ENCODE measurements at regions not wholly inside any gene's neighbourhood (a gene's known extent, or its start where the extent isn't known, plus 50 kb on each side); places are given as distances from the start of the nearest gene placed in this dataset.

DNA sequence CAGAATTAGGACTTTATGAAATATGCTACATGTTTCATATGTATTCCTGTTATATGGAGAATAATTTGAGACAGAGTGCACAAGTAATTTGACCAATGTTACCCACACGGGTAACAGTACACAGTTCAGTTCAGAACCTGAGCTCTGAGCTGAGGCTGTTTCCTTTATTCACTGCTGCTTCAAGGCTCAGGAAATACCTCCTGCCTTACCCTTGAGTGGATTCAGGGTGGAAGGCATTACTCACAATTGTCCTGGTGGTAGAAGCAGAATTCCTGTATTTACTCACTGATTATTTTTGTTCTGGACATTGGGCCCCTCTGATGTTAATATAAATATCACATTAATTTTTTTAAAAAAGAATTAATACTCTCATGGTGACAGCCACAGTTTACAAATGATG, 73.5 kb upstream of the CAMK2D start:
- no peak for DNase-seq
- no peaks in the 10 kb centered on the region for H3K36me3 ChIP-seq
- TF ChIP-seq, protein P1, sequence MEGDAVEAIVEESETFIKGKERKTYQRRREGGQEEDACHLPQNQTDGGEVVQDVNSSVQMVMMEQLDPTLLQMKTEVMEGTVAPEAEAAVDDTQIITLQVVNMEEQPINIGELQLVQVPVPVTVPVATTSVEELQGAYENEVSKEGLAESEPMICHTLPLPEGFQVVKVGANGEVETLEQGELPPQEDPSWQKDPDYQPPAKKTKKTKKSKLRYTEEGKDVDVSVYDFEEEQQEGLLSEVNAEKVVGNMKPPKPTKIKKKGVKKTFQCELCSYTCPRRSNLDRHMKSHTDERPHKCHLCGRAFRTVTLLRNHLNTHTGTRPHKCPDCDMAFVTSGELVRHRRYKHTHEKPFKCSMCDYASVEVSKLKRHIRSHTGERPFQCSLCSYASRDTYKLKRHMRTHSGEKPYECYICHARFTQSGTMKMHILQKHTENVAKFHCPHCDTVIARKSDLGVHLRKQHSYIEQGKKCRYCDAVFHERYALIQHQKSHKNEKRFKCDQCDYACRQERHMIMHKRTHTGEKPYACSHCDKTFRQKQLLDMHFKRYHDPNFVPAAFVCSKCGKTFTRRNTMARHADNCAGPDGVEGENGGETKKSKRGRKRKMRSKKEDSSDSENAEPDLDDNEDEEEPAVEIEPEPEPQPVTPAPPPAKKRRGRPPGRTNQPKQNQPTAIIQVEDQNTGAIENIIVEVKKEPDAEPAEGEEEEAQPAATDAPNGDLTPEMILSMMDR (IDR thresholded peaks at IDR 0.05), result no peak
- no peak overlapping the region for H3K4me3 ChIP-seq
- intact Hi-C loops (cut with DNase I), result no loop called here
- no peaks in the 10 kb centered on the region for H3K9me3 ChIP-seq
- H3K27ac ChIP-seq, result no peak overlapping the region
- WGBS, 2 donors, result 65 to 69% methylated on average over 1 of the region's 1 CpG
- no peak for ATAC-seq
- H3K4me1 ChIP-seq, result peaks cover 0 to 24% (median 0%) of the 10 kb centered on the region in 9 donors
- no peaks in the 10 kb centered on the region for H3K27me3 ChIP-seq

DNA sequence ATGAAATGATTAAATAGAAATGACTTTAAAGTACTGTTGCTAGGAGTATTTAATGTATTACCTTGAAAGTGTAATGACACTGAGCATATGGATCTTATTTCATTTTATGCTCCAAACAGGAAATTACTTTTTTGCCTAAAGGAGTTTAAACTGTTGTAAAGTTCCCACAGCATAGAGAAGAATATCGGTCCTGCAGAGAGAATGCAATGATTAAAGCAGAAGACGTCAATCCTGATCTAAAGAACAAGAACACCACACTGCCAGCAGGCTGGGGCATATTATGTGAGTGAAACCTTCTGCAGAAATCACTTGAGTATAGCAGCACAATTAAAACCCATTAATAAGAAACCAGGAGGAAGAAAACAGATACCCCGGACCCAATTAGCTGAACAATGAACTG, 72.8 kb upstream of the CAMK2D start:
- H3K36me3 ChIP-seq, result no peaks in the 10 kb centered on the region
- no peak for DNase-seq
- H3K4me3 ChIP-seq, result no peak overlapping the region
- H3K4me1 ChIP-seq, result peaks cover 0 to 24% (median 0%) of the 10 kb centered on the region in 9 donors
- no peak for ATAC-seq
- intact Hi-C loops (cut with DNase I), result no loop called here
- no peaks in the 10 kb centered on the region for H3K9me3 ChIP-seq
- H3K27me3 ChIP-seq, result no peaks in the 10 kb centered on the region
- TF ChIP-seq, protein P1 (IDR thresholded peaks at IDR 0.05), result no peak
- no peak overlapping the region for H3K27ac ChIP-seq
- WGBS, 2 donors, result 84% methylated on average over 3 of the region's 3 CpGs

DNA sequence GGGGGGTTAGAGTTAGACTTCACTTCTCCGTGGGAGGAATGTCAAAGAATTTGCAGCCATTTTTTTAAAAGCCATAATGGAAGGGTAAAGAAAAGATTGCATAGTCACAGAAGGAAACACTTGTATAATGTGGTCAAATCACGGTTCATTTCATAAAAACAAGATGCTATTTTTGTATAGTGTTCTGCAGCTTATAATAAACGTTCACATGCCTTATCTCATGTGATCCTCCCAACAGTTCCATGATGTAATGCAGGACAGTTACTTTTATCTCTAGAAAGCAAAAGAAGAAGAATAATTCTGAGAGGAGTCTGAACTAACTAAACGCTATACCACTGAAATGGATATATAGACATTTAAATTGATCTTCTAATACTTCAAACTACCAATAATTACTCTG, 71.3 kb upstream of the CAMK2D start:
- DNase-seq (no peak), ATAC-seq (no peak)
- WGBS, 2 donors, result 42 to 45% methylated on average over 4 of the region's 4 CpGs
- TF ChIP-seq, protein P1 (IDR thresholded peaks at IDR 0.05), result no peak
- intact Hi-C loops (cut with DNase I), result no loop called here
- no peak overlapping the region for H3K4me3 ChIP-seq
- H3K9me3 ChIP-seq, result no peaks in the 10 kb centered on the region
- H3K27ac ChIP-seq, result no peak overlapping the region
- no peaks in the 10 kb centered on the region for H3K27me3 ChIP-seq
- H3K4me1 ChIP-seq, result peaks cover 0 to 12% (median 0%) of the 10 kb centered on the region in 9 donors
- H3K36me3 ChIP-seq, result no peaks in the 10 kb centered on the region

DNA sequence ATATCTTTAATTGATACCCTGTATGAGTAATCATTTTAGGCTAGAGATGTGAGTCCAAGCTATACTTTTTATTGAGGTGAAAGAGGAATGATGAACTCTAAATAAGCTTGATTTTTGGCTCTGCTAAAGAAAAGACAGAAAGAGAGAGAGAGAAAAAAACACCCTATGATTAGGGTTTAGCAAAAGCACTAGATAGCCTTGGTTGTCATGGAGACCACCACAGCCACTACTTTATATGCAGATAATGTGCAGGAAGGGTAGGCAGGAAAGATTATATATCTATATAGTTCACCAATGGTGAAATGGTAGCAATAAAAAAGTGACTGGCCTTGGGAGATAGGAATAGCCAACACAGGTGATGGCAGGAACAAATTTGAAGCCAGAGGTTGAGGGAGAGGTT, 69.9 kb upstream of the CAMK2D start:
- TF ChIP-seq, protein P1 (IDR thresholded peaks at IDR 0.05), result no peak
- no peak overlapping the region for H3K4me3 ChIP-seq
- no peak for DNase-seq
- H3K27me3 ChIP-seq, result no peaks in the 10 kb centered on the region
- H3K9me3 ChIP-seq, result no peaks in the 10 kb centered on the region
- no peaks in the 10 kb centered on the region for H3K36me3 ChIP-seq
- ATAC-seq, result no peak
- intact Hi-C loops (cut with DNase I), result no loop called here
- peaks cover 0 to 9% (median 2%) of the 10 kb centered on the region in 9 donors for H3K4me1 ChIP-seq
- no peak overlapping the region for H3K27ac ChIP-seq

DNA sequence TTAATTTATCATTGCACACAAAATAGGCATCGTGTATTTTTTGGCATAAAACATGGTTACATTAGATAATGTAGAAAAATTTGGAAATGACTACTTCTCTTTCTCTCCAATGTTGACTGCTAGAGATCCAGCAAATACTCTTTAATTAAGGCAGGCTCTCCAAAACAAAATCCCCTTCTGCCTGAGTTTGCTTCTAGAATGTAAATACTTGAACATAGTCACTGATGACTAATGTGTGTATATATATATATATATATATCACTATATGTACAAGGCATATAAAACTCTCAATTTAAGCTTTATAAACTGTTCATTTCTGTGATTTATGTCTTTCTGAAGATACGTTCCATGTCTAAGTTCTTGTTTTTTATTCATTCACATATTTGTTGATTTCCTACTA, 67.2 kb upstream of the CAMK2D start:
- ATAC-seq, result no peak
- TF ChIP-seq, protein P1 (IDR thresholded peaks at IDR 0.05), result no peak

More for the DNA sequence above, 67.2 kb upstream of the CAMK2D start:
- Histone ChIP-seq H3K36me3 (no peaks in the 10 kb centered on the region), H3K27me3 (no peaks in the 10 kb centered on the region), H3K4me1 (peaks cover 0 to 27% (median 15%) of the 10 kb centered on the region in 9 donors), H3K4me3 (no peak overlapping the region), H3K27ac (no peak overlapping the region), H3K9me3 (no peaks in the 10 kb centered on the region)
- intact Hi-C loops (cut with DNase I), result no loop called here
- no peak for DNase-seq
- whole genome bisulfite sequencing, 2 donors, result 79 to 86% methylated on average over 2 of the region's 2 CpGs
